Smooth muscle cell (in vitro differentiated cells): ENCODE measurements at regions not wholly inside any gene's neighbourhood (a gene's known extent, or its start where the extent isn't known, plus 50 kb on each side); places are given as distances from the start of the nearest gene placed in this dataset.

Experiments
- DNase-seq: peaks from one replicate; lab custom pipeline; 2025; ENCODE audit not compliant: unreplicated experiment; lab: John Stamatoyannopoulos, UW
- H2AFZ ChIP-seq: fragments of 200-600 bp; sonication (generic); 2 replicates; pipeline ENCODE4 v1.6.0; 2016; ENCODE audit warnings: antibody characterized with exemption, low read depth, mild to moderate bottlenecking
- H3F3A ChIP-seq: fragments of 200-600 bp; sonication (generic); 2 replicates; pipeline ENCODE4 v1.6.0; 2017; ENCODE audit warnings: antibody characterized with exemption, low read depth
- H3K27ac ChIP-seq: fragments of 200-600 bp; sonication (generic); 2 replicates; pipeline ENCODE4 v1.5.1; 2016; ENCODE audit warnings: low read depth, mild to moderate bottlenecking
- H3K27me3 ChIP-seq: fragments of 200-600 bp; sonication (generic); 2 replicates; pipeline ENCODE4 v1.6.1; 2016; ENCODE audit warnings: low read depth, mild to moderate bottlenecking
- H3K36me3 ChIP-seq: fragments of 200-600 bp; sonication (generic); 2 replicates; pipeline ENCODE4 v1.5.1; 2016; ENCODE audit warnings: low read depth
- H3K4me1 ChIP-seq: fragments of 200-600 bp; sonication (generic); 2 replicates; pipeline ENCODE4 v1.5.1; 2016; ENCODE audit warnings: low read depth
- H3K4me2 ChIP-seq: fragments of 200-600 bp; sonication (generic); 2 replicates; pipeline ENCODE4 v1.6.0; 2016; ENCODE audit warnings: mild to moderate bottlenecking
- H3K4me3 ChIP-seq: fragments of 200-600 bp; sonication (generic); 2 replicates; pipeline ENCODE4 v1.5.1; 2016; ENCODE audit warnings: mild to moderate bottlenecking
- H3K79me2 ChIP-seq: fragments of 200-600 bp; sonication (generic); 2 replicates; pipeline ENCODE4 v1.6.0; 2016; ENCODE audit warnings: low read depth, mild to moderate bottlenecking
- H3K9ac ChIP-seq: fragments of 200-600 bp; sonication (generic); 2 replicates; pipeline ENCODE4 v1.6.0; 2016; ENCODE audit warnings: low read depth
- H3K9me3 ChIP-seq: fragments of 200-600 bp; sonication (generic); replicated peaks from 2 replicates; pipeline ENCODE4 v1.5.1; 2016; ENCODE audit warnings: low read depth
- H4K20me1 ChIP-seq: fragments of 200-600 bp; sonication (generic); 2 replicates; pipeline ENCODE4 v1.6.0; 2016; ENCODE audit warnings: low read depth
- WGBS: methylation state at CpG from one replicate; pipeline ENCODE4 v1.1.7; 2016; ENCODE audit warnings: low lambda C conversion rate; 5-methylcytosine and 5-hydroxymethylcytosine counted together
- TF ChIP-seq, protein P1 (sequence below): fragments of 200-600 bp; sonication (generic); IDR thresholded peaks from 2 replicates; pipeline ENCODE4 v1.5.1; 2017; ENCODE audit warnings: borderline replicate concordance, mild to moderate bottlenecking, antibody characterized with exemption; ENCODE audit not compliant: insufficient read depth, poor library complexity, severe bottlenecking

DNA sequence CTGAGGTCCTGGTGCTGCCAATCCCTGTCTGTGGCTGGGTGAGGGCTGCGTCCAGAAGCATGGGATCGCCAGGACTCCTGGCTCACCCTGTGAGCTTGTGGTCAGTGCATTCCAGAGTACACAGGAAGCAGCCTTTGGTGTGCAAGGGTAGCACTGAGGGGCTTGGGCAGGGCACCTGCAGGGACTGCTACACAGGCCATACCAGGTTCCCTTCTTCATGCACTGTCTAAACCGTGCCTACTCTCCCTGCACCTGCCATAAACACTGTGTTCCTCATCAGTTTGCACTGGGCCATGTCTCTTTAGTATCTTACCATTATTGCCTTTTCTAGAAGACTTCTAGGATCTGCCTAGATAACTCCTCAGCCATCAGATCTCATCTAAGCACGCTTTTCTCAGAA is 72.8 kb upstream of the NKX2-2 start:
- no peak overlapping the region for H3K4me3 ChIP-seq
- no peaks in the 10 kb centered on the region for H3K36me3 ChIP-seq
- H3K4me2 ChIP-seq, result no peak overlapping the region
- H2AFZ ChIP-seq, result no peak overlapping the region
- no peaks in the 10 kb centered on the region for H3K9me3 ChIP-seq
- no peaks in the 10 kb centered on the region for H3K4me1 ChIP-seq
- no peaks in the 10 kb centered on the region for H3F3A ChIP-seq
- no peak overlapping the region for H3K27ac ChIP-seq
- H4K20me1 ChIP-seq, result no peaks in the 10 kb centered on the region
- 91% methylated on average over 4 of the region's 4 CpGs for WGBS
- peaks cover 5% of the 10 kb centered on the region for H3K27me3 ChIP-seq
- no peak for DNase-seq
- H3K9ac ChIP-seq, result no peak overlapping the region
- TF ChIP-seq, protein P1, sequence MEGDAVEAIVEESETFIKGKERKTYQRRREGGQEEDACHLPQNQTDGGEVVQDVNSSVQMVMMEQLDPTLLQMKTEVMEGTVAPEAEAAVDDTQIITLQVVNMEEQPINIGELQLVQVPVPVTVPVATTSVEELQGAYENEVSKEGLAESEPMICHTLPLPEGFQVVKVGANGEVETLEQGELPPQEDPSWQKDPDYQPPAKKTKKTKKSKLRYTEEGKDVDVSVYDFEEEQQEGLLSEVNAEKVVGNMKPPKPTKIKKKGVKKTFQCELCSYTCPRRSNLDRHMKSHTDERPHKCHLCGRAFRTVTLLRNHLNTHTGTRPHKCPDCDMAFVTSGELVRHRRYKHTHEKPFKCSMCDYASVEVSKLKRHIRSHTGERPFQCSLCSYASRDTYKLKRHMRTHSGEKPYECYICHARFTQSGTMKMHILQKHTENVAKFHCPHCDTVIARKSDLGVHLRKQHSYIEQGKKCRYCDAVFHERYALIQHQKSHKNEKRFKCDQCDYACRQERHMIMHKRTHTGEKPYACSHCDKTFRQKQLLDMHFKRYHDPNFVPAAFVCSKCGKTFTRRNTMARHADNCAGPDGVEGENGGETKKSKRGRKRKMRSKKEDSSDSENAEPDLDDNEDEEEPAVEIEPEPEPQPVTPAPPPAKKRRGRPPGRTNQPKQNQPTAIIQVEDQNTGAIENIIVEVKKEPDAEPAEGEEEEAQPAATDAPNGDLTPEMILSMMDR, result no peak
- no peaks in the 10 kb centered on the region for H3K79me2 ChIP-seq

DNA sequence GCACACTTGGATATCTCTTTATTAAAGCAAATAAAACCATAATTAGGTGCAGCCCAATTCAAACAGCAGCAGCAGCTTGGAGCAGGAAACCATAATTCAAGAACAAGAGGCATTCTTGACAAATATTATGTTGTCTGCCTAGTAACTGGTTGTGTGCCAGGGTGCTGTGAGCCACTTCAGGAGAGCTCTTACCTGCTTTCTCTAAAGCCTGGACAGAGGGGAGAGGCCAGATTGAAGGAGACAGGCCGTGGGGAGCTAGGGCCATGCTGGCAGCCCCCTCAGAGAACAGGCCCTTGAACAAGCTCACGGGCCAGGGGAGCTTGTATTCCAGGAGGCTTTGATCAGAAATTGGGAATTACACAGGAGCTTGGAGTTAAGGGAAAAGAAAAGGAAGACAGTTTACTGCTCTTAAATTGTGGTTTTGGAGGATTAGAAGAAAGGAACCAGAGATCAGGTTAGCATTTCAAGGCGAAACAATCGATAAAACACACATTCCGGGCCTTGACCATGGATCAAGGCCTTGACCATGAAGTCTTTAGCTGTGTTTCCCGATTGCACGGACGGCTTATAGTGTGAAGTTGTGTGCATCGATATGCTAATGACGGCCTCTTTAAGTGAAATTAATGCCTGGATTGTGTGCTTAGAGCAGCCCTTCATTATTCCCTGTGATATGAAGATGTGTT is 69.8 kb upstream of the NKX2-2 start:
- H3K4me3 ChIP-seq, result no peak overlapping the region
- no peak overlapping the region for H3K9ac ChIP-seq
- no peaks in the 10 kb centered on the region for H3K4me1 ChIP-seq
- H3K27ac ChIP-seq, result no peak overlapping the region
- no peaks in the 10 kb centered on the region for H3K36me3 ChIP-seq
- TF ChIP-seq, protein P1, result no peak
- H3K4me2 ChIP-seq, result no peak overlapping the region
- WGBS, result 91% methylated on average over 10 of the region's 10 CpGs
- no peaks in the 10 kb centered on the region for H3K9me3 ChIP-seq
- no peaks in the 10 kb centered on the region for H4K20me1 ChIP-seq
- H3K27me3 ChIP-seq, result peaks cover 8% of the 10 kb centered on the region
- DNase-seq, result no peak
- H2AFZ ChIP-seq, result no peak overlapping the region
- no peaks in the 10 kb centered on the region for H3K79me2 ChIP-seq
- H3F3A ChIP-seq, result no peaks in the 10 kb centered on the region

DNA sequence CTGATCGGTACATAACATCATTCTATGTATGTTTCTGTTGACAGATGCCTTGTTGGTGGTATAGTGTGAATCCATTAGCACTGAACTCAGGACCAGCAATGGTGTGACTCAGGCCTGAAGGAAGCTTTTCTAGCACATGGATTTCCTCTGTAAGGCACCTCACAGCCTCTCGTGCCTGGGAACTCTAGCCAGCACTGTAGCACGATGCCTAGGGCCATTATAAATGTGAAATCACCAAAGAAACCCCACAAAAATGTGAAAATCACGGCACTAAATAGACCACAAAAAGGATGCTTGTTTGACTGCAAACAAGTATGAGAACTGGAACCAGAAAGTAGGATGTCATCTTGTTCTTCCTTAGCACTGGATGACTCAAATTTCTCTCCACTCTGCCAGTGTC is 63.7 kb upstream of the NKX2-2 start:
- Histone ChIP-seq H3K27me3 (peaks cover 37% of the 10 kb centered on the region), H3K79me2 (no peaks in the 10 kb centered on the region), H3K27ac (no peak overlapping the region), H3F3A (no peaks in the 10 kb centered on the region), H3K9me3 (no peaks in the 10 kb centered on the region), H3K36me3 (no peaks in the 10 kb centered on the region), H4K20me1 (no peaks in the 10 kb centered on the region), H2AFZ (no peak overlapping the region), H3K4me2 (no peak overlapping the region), H3K9ac (no peak overlapping the region), H3K4me3 (no peak overlapping the region), H3K4me1 (no peaks in the 10 kb centered on the region)
- WGBS, result 76% methylated on average over 4 of the region's 4 CpGs
- TF ChIP-seq, protein P1, result no peak
- DNase-seq, result no peak
